Fibroblast of lung (primary cell): ENCODE measurements at regions not wholly inside any gene's neighbourhood (a gene's known extent, or its start where the extent isn't known, plus 50 kb on each side); places are given as distances from the start of the nearest gene placed in this dataset.
A peak's percentile ranks its signal among the peaks of the same experiment; 100 is the strongest.

ENCODE experiments used
- DNase-seq, 2 donors: peaks; one replicate each; pipeline versions ENCODE4 v3.0.0 to v3.0.0-alpha.2; 2010; ENCODE audit warnings: low read depth in 2 of 2
- H2AFZ ChIP-seq: 2 replicates; pipeline ENCODE4 v1.5.1; 2012; ENCODE audit warnings: low read length, control low read depth, inconsistent platforms
- H3K27ac ChIP-seq: 2 replicates; pipeline ENCODE4 v1.5.1; 2011; ENCODE audit warnings: low read length, control low read depth; ENCODE audit not compliant: insufficient read depth
- H3K27me3 ChIP-seq: 2 replicates; pipeline ENCODE4 v1.5.1; 2011; ENCODE audit warnings: mild to moderate bottlenecking, low read length; ENCODE audit not compliant: control insufficient read depth, insufficient read depth
- H3K36me3 ChIP-seq: 2 replicates; pipeline ENCODE4 v1.5.1; 2011; ENCODE audit warnings: low read length; ENCODE audit not compliant: control insufficient read depth, insufficient read depth
- H3K4me1 ChIP-seq: 2 replicates; pipeline ENCODE4 v1.5.1; 2011; ENCODE audit warnings: low read length; ENCODE audit not compliant: control insufficient read depth, insufficient read depth; ENCODE audit errors: extremely low read depth
- H3K4me2 ChIP-seq: 2 replicates; pipeline ENCODE4 v1.5.1; 2011; ENCODE audit warnings: low read length, control low read depth; ENCODE audit not compliant: insufficient read depth; ENCODE audit errors: extremely low read depth
- H3K4me3 ChIP-seq, 4 experiments: fragments of 200-600 bp in 1 of 4; sonication (generic) in 1 of 4; replicated peaks in 1 of 4; 2 replicates each; pipeline ENCODE4 v1.5.1; 2011 to 2016; ENCODE audit warnings: low read length in 4 of 4, low read depth in 3 of 4, mild to moderate bottlenecking in 3 of 4, control low read depth in 2 of 4, inconsistent platforms in 1 of 4, mixed read lengths in 1 of 4; ENCODE audit not compliant: insufficient read depth in 1 of 4; ENCODE audit errors: control extremely low read depth in 1 of 4
- H3K79me2 ChIP-seq: 2 replicates; pipeline ENCODE4 v1.5.1; 2012; ENCODE audit warnings: mild to moderate bottlenecking, low read length, inconsistent platforms; ENCODE audit not compliant: control insufficient read depth, insufficient read depth
- H3K9ac ChIP-seq: 2 replicates; pipeline ENCODE4 v1.5.1; 2011; ENCODE audit warnings: mild to moderate bottlenecking, low read length, control low read depth; ENCODE audit not compliant: insufficient read depth
- H3K9me3 ChIP-seq: 2 replicates; pipeline ENCODE4 v1.5.1; 2012; ENCODE audit warnings: low read depth, low read length; ENCODE audit not compliant: control insufficient read depth, insufficient read depth
- H4K20me1 ChIP-seq: 2 replicates; pipeline ENCODE4 v1.5.1; 2011; ENCODE audit warnings: low read length; ENCODE audit not compliant: control insufficient read depth, insufficient read depth; ENCODE audit errors: extremely low read depth
- CTCF ChIP-seq, 2 donors: IDR thresholded peaks in 1 of 2; conservative IDR thresholded peaks in 1 of 2; 1 replicate in 1 of 2; 2 replicates in 1 of 2; pipeline ENCODE4 v1.5.1; 2011 to 2012; ENCODE audit warnings: low read length in 2 of 2, control low read depth in 1 of 2, inconsistent platforms in 1 of 2, low read depth in 1 of 2, mild to moderate bottlenecking in 1 of 2
- EZH2 ChIP-seq: IDR thresholded peaks from 2 replicates; pipeline ENCODE4 v1.5.1; 2012; ENCODE audit warnings: low read length, control low read depth, mild to moderate bottlenecking; ENCODE audit errors: missing control alignments

DNA sequence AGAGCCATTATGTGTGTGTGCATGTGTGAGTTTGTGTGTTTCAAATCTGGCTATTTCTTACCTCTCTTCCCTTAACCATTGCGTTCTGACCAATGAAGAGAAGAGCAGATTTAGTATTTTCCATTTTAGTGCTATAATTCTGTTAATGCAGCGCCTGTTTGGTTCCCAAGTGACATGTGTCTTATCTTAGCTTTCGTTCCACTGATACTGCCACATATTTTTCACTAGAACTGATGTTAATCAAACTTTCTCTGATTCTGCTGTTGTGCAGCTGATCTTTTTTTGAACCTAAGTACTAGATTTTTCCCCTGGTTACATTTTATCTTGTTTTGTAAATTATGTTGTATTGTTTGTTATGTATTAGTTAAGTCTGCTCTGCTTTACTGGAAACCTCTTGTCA is 152.9 kb upstream of the MID1 start:
- Histone ChIP-seq H3K4me2 (no peak overlapping the region), H3K79me2 (no peaks in the 10 kb centered on the region), H3K4me1 (no peaks in the 10 kb centered on the region), H3K9me3 (no peaks in the 10 kb centered on the region), H3K36me3 (no peaks in the 10 kb centered on the region), H3K9ac (no peak overlapping the region), H3K27me3 (no peaks in the 10 kb centered on the region), H2AFZ (no peak overlapping the region), H4K20me1 (no peaks in the 10 kb centered on the region), H3K4me3 (no peak overlapping the region), H3K27ac (no peak overlapping the region)
- DNase-seq: no peak
- TF ChIP-seq CTCF (conservative IDR thresholded peaks at IDR 0.05 in 1 of 2, IDR thresholded peaks at IDR 0.05 in 1 of 2; ENCODE audit: low read depth in 1 of 2, low read length in 2 of 2): no peak
- TF ChIP-seq EZH2: no peak

DNA sequence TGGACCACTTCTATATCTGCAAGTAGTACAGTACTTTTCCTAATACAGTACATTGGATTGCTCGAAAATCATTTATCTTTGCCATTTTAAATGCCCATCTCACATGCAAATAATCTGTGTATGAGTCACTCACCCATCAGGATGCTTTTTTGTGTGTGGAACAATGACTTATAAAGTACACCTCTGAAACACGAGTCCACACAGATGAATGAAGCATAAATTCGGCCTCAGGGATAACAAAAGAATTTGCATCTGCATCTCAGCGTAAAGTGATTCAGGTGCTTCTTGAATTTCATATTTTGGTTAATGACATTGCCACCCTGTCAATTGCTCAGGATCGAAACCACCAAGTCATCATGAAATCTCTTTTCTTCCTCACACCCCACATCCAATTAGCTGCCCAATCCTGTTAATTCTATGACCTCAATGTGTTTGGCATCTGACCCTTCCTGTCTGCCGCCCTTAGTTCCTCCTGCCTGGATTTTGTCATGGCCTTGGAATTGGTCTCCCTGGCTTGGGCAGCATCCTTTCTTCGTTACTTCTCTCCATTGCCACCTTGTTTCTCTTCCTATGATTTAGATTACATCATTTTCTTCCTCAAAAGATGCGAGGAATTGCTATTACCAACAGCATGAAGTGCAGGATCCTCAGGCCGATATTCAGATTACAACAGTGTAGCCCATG is 161.6 kb upstream of the MID1 start:
- Histone ChIP-seq H3K36me3 (no peaks in the 10 kb centered on the region), H3K4me1 (no peaks in the 10 kb centered on the region), H3K27ac (no peak overlapping the region), H3K79me2 (no peaks in the 10 kb centered on the region), H3K4me2 (no peak overlapping the region), H4K20me1 (no peaks in the 10 kb centered on the region), H2AFZ (no peak overlapping the region), H3K9ac (no peak overlapping the region), H3K27me3 (no peaks in the 10 kb centered on the region), H3K4me3 (no peak overlapping the region), H3K9me3 (no peaks in the 10 kb centered on the region)
- TF ChIP-seq CTCF (conservative IDR thresholded peaks at IDR 0.05 in 1 of 2, IDR thresholded peaks at IDR 0.05 in 1 of 2; ENCODE audit: low read depth in 1 of 2, low read length in 2 of 2): no peak
- TF ChIP-seq EZH2: no peak
- DNase-seq: peak in 1 of 2 donors; percentile 7

- no peak overlapping the region for H3K9ac ChIP-seq
- H3K4me3 ChIP-seq: no peak overlapping the region
- H3K4me1 ChIP-seq: no peaks in the 10 kb centered on the region
- no peak overlapping the region for H2AFZ ChIP-seq
- H3K4me2 ChIP-seq: no peak overlapping the region
- no peaks in the 10 kb centered on the region for H4K20me1 ChIP-seq
- no peaks in the 10 kb centered on the region for H3K79me2 ChIP-seq
- H3K27ac ChIP-seq: no peak overlapping the region
- H3K36me3 ChIP-seq: no peaks in the 10 kb centered on the region
- TF ChIP-seq CTCF (conservative IDR thresholded peaks at IDR 0.05 in 1 of 2, IDR thresholded peaks at IDR 0.05 in 1 of 2; ENCODE audit: low read depth in 1 of 2, low read length in 2 of 2) (no peak), EZH2 (no peak)
- no peaks in the 10 kb centered on the region for H3K9me3 ChIP-seq
- peak in 1 of 2 donors; percentile 28 for DNase-seq
- no peaks in the 10 kb centered on the region for H3K27me3 ChIP-seq
Observed at GRCh38 chrX:10783451-10783995, 163.1 kb upstream of the MID1 start.
